ENCODE measurements at regions not wholly inside any gene's neighbourhood (a gene's known extent, or its start where the extent isn't known, plus 50 kb on each side); places are given as distances from the start of the nearest gene placed in this dataset.

DNA sequence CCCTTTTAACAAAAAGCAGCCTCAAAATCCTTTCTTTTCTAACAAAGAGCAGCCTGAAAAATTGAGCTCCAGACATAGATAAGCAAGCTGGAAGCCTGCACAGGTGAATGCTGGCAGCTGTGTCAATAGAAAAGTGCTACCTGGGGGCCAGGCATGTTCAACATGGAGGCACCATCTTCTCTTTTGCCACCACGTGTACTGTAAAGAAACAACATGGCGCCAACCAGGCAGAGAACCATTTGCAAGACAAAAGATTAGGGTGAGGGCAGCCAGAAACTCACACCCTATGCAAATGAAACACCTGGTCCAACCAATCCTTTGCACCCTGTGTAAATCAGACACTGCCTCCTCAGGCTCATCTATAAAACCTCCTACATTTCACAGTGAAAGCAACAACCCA, 96.0 kb downstream of the ACTL7B start:
- ChIA-PET RAD21 (ENCODE audit: low non-redundant PET in 1 of 2, low total read pairs in 2 of 2, uncharacterized antibody in 2 of 2, unreplicated experiment in 2 of 2) (no interaction called here), POLR2A (no interaction called here), CTCF (interaction anchor here (2.1 kb wide), 1 partner anchor 1338 kb away, joined by 4 read pairs; no protein-coding TSS in a partner anchor)
- DNase-seq (ENCODE audit: low read depth, low spot score) = no peak
- Histone ChIP-seq H3K27ac (ENCODE audit: low read depth, low read length) (no peak overlapping the region), H3K4me2 (ENCODE audit: low read length) (no peak overlapping the region), H3K9me3 (ENCODE audit: control insufficient read depth in 1 of 2, insufficient read depth in 1 of 2, low read depth in 1 of 2, low read length in 2 of 2) (no peaks in the 10 kb centered on the region), H3K4me1 (ENCODE audit: control insufficient read depth in 1 of 2, insufficient read depth in 2 of 2, low read length in 2 of 2) (no peaks in the 10 kb centered on the region), H3K9me2 (ENCODE audit: insufficient read depth) (no peaks in the 10 kb centered on the region), H3K9ac (ENCODE audit: low read length) (no peak overlapping the region), H3K4me3 (replicated peaks in 1 of 2; ENCODE audit: low read depth in 1 of 2, low read length in 2 of 2) (no peak overlapping the region), H3K27me3 (ENCODE audit: insufficient read depth, low read length) (no peaks in the 10 kb centered on the region), H3K36me3 (ENCODE audit: control insufficient read depth in 1 of 2, insufficient read depth in 2 of 2, low read length in 2 of 2) (no peaks in the 10 kb centered on the region), H2AFZ (ENCODE audit: low read depth, low read length, poor library complexity, severe bottlenecking) (no peak overlapping the region), H4K20me1 (ENCODE audit: insufficient read depth) (no peaks in the 10 kb centered on the region), H3K79me2 (ENCODE audit: insufficient read depth, low read length) (no peaks in the 10 kb centered on the region)
- TF ChIP-seq POLR2A (IDR thresholded peaks at IDR 0.05; ENCODE audit: borderline replicate concordance, extremely low read depth, insufficient read depth, insufficient read length) = no peak
- no peak for TF ChIP-seq YY1 (IDR thresholded peaks at IDR 0.05; ENCODE audit: extremely low read depth, insufficient replicate concordance, low read depth, low read length)
- TF ChIP-seq CEBPB (IDR thresholded peaks at IDR 0.05; ENCODE audit: low read depth) = no peak
- no peak for TF ChIP-seq SRF (IDR thresholded peaks at IDR 0.05; ENCODE audit: low read depth)
- no peak for TF ChIP-seq CBX3 (IDR thresholded peaks at IDR 0.05; ENCODE audit: low read depth)
- no peak for TF ChIP-seq EGR1 (IDR thresholded peaks at IDR 0.05; ENCODE audit: low read depth)
- TF ChIP-seq, protein P1, sequence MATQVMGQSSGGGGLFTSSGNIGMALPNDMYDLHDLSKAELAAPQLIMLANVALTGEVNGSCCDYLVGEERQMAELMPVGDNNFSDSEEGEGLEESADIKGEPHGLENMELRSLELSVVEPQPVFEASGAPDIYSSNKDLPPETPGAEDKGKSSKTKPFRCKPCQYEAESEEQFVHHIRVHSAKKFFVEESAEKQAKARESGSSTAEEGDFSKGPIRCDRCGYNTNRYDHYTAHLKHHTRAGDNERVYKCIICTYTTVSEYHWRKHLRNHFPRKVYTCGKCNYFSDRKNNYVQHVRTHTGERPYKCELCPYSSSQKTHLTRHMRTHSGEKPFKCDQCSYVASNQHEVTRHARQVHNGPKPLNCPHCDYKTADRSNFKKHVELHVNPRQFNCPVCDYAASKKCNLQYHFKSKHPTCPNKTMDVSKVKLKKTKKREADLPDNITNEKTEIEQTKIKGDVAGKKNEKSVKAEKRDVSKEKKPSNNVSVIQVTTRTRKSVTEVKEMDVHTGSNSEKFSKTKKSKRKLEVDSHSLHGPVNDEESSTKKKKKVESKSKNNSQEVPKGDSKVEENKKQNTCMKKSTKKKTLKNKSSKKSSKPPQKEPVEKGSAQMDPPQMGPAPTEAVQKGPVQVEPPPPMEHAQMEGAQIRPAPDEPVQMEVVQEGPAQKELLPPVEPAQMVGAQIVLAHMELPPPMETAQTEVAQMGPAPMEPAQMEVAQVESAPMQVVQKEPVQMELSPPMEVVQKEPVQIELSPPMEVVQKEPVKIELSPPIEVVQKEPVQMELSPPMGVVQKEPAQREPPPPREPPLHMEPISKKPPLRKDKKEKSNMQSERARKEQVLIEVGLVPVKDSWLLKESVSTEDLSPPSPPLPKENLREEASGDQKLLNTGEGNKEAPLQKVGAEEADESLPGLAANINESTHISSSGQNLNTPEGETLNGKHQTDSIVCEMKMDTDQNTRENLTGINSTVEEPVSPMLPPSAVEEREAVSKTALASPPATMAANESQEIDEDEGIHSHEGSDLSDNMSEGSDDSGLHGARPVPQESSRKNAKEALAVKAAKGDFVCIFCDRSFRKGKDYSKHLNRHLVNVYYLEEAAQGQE (IDR thresholded peaks at IDR 0.05; ENCODE audit: low read depth) = no peak
- no peak for TF ChIP-seq JUND (IDR thresholded peaks at IDR 0.05)
- TF ChIP-seq EZH2 (IDR thresholded peaks at IDR 0.05) = no peak
- TF ChIP-seq, protein P2, sequence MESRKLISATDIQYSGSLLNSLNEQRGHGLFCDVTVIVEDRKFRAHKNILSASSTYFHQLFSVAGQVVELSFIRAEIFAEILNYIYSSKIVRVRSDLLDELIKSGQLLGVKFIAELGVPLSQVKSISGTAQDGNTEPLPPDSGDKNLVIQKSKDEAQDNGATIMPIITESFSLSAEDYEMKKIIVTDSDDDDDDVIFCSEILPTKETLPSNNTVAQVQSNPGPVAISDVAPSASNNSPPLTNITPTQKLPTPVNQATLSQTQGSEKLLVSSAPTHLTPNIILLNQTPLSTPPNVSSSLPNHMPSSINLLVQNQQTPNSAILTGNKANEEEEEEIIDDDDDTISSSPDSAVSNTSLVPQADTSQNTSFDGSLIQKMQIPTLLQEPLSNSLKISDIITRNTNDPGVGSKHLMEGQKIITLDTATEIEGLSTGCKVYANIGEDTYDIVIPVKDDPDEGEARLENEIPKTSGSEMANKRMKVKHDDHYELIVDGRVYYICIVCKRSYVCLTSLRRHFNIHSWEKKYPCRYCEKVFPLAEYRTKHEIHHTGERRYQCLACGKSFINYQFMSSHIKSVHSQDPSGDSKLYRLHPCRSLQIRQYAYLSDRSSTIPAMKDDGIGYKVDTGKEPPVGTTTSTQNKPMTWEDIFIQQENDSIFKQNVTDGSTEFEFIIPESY (IDR thresholded peaks at IDR 0.05; ENCODE audit: extremely low read depth, insufficient replicate concordance, low read length) = no peak
- TF ChIP-seq, protein P3, sequence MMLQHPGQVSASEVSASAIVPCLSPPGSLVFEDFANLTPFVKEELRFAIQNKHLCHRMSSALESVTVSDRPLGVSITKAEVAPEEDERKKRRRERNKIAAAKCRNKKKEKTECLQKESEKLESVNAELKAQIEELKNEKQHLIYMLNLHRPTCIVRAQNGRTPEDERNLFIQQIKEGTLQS (IDR thresholded peaks at IDR 0.05) = no peak
- no peak for TF ChIP-seq ELF1 (IDR thresholded peaks at IDR 0.05; ENCODE audit: borderline replicate concordance, low read depth)
- intact Hi-C loops (cut with micrococcal nuclease) = loop anchor here (5.0 to 10.0 kb wide), 3 partner anchors 193 to 1293 kb away; no protein-coding TSS in a partner anchor
- ATAC-seq = no peak
- no TSS peak for BruUV-seq (replicated peaks)

All from HCT116 (cell line).